IMR-90 (cell line): ENCODE measurements at regions not wholly inside any gene's neighbourhood (a gene's known extent, or its start where the extent isn't known, plus 50 kb on each side); places are given as distances from the start of the nearest gene placed in this dataset.

Experiments
- ATAC-seq: fragments of 200-7000 bp; cut with Tn5 transposase; 2 replicates; pipeline ENCODE4 v1.9.1; 2020; ENCODE audit warnings: low read depth, mild to moderate bottlenecking, moderate library complexity
- BruUV-seq: library from RNA; stranded (reverse); fragments of 400-500 nt; replicated peaks from 2 replicates; lab custom pipeline; 2021; lab: Mats Ljungman, UMichigan
- CTCF ChIA-PET: fragments of 300-600 bp; formaldehyde crosslinking; extraction: SDS; loops from one replicate; lab custom pipeline; 2021; ENCODE audit warnings: antibody characterized with exemption; lab: Yijun Ruan, JAX
- POLR2A ChIA-PET: fragments of 300-600 bp; sonication (Branson Sonifier 250); formaldehyde crosslinking; loops from one replicate; lab custom pipeline; 2022; ENCODE audit warnings: antibody characterized with exemption; ENCODE audit not compliant: unreplicated experiment; lab: Charles Lee
- DNase-seq: peaks from one replicate; pipeline ENCODE4 v3.0.0; 2013
- H2AFZ ChIP-seq: replicated peaks from 2 replicates; pipeline ENCODE3; 2013; ENCODE audit warnings: low read length, mild to moderate bottlenecking; ENCODE audit not compliant: poor library complexity
- H2AK5ac ChIP-seq: 2 replicates; pipeline ENCODE4 v1.6.1; 2013; ENCODE audit warnings: low read depth, low read length, inconsistent platforms
- H2AK9ac ChIP-seq: replicated peaks from 2 replicates; pipeline ENCODE3; 2013; ENCODE audit warnings: mild to moderate bottlenecking, low read depth, low read length, moderate library complexity; ENCODE audit not compliant: poor library complexity
- H2BK120ac ChIP-seq: 2 replicates; pipeline ENCODE4 v1.6.1; 2013; ENCODE audit warnings: low read depth, low read length, inconsistent platforms
- H2BK15ac ChIP-seq: 3 replicates; pipeline ENCODE4 v1.6.1; 2013; ENCODE audit warnings: low read depth, low read length, inconsistent platforms
- H2BK20ac ChIP-seq: 2 replicates; pipeline ENCODE4 v1.6.1; 2013; ENCODE audit warnings: low read depth, mild to moderate bottlenecking, inconsistent platforms, low read length, moderate library complexity
- H2BK5ac ChIP-seq: 2 replicates; pipeline ENCODE4 v1.6.1; 2013; ENCODE audit warnings: mild to moderate bottlenecking, low read depth, low read length, inconsistent platforms; ENCODE audit not compliant: poor library complexity, severe bottlenecking
- H3K14ac ChIP-seq: replicated peaks from 2 replicates; pipeline ENCODE4 v1.6.1; 2013; ENCODE audit warnings: low read depth, low read length, inconsistent platforms
- H3K18ac ChIP-seq: 2 replicates; pipeline ENCODE4 v1.6.1; 2013; ENCODE audit warnings: low read depth, low read length, control low read depth
- H3K23ac ChIP-seq: 2 replicates; pipeline ENCODE4 v1.6.1; 2013; ENCODE audit warnings: low read depth, low read length, inconsistent platforms
- H3K27ac ChIP-seq: 2 replicates; pipeline ENCODE4 v1.5.1; 2013; ENCODE audit warnings: mild to moderate bottlenecking, control low read depth, low read length; ENCODE audit not compliant: insufficient read depth
- H3K27me3 ChIP-seq: 2 replicates; pipeline ENCODE4 v1.6.1; 2013; ENCODE audit warnings: low read length; ENCODE audit not compliant: control insufficient read depth, insufficient read depth
- H3K36me3 ChIP-seq: 2 replicates; pipeline ENCODE4 v1.6.1; 2013; ENCODE audit warnings: low read length, mixed read lengths; ENCODE audit not compliant: control insufficient read depth, insufficient read depth
- H3K4ac ChIP-seq: 2 replicates; pipeline ENCODE4 v1.6.1; 2013; ENCODE audit warnings: low read depth, low read length, inconsistent platforms
- H3K4me1 ChIP-seq: 2 replicates; pipeline ENCODE4 v1.6.1; 2013; ENCODE audit warnings: low read length, mixed read lengths; ENCODE audit not compliant: control insufficient read depth, insufficient read depth
- H3K4me2 ChIP-seq: 2 replicates; pipeline ENCODE4 v1.6.1; 2013; ENCODE audit warnings: low read depth, mild to moderate bottlenecking, control low read depth, low read length, moderate library complexity
- H3K4me3 ChIP-seq: 2 replicates; pipeline ENCODE4 v1.5.1; 2013; ENCODE audit warnings: low read depth, mild to moderate bottlenecking, control low read depth, low read length, moderate library complexity; ENCODE audit not compliant: insufficient read depth
- H3K56ac ChIP-seq: 2 replicates; pipeline ENCODE4 v1.6.1; 2013; ENCODE audit warnings: low read length, inconsistent platforms; ENCODE audit not compliant: insufficient read depth; ENCODE audit errors: extremely low read depth
- H3K79me1 ChIP-seq, 2 experiments: 2 replicates each; pipeline ENCODE4 v1.6.1; 2013; ENCODE audit warnings: low read length in 2 of 2, inconsistent platforms in 1 of 2, low read depth in 1 of 2
- H3K9ac ChIP-seq: 2 replicates; pipeline ENCODE4 v1.6.1; 2013; ENCODE audit warnings: low read depth, low read length, control low read depth
- H3K9me1 ChIP-seq: 2 replicates; pipeline ENCODE4 v1.6.1; 2013; ENCODE audit warnings: low read length, inconsistent platforms; ENCODE audit not compliant: insufficient read depth
- H3K9me3 ChIP-seq: 2 replicates; pipeline ENCODE4 v1.6.1; 2013; ENCODE audit warnings: low read length; ENCODE audit not compliant: control insufficient read depth, insufficient read depth
- H4K20me1 ChIP-seq: 2 replicates; pipeline ENCODE4 v1.6.1; 2013; ENCODE audit warnings: low read length, inconsistent platforms; ENCODE audit not compliant: insufficient read depth
- H4K5ac ChIP-seq: 2 replicates; pipeline ENCODE4 v1.6.1; 2013; ENCODE audit warnings: mild to moderate bottlenecking, low read depth, low read length, control low read depth
- H4K8ac ChIP-seq, 2 experiments: 2 replicates each; pipeline ENCODE4 v1.6.1; 2013; ENCODE audit warnings: low read depth in 2 of 2, low read length in 2 of 2, control low read depth in 1 of 2, inconsistent platforms in 1 of 2
- H4K91ac ChIP-seq: 2 replicates; pipeline ENCODE4 v1.6.1; 2013; ENCODE audit warnings: low read depth, low read length, inconsistent platforms; ENCODE audit not compliant: insufficient read depth
- BHLHE40 ChIP-seq: fragments of 150-350 bp; IDR thresholded peaks from 2 replicates; pipeline ENCODE4 v1.6.1; 2016; ENCODE audit warnings: mild to moderate bottlenecking, low read depth, low read length
- CEBPB ChIP-seq: IDR thresholded peaks from 2 replicates; pipeline ENCODE4 v1.6.1; 2012; ENCODE audit warnings: low read depth, low read length, improper control_type of control experiment
- FOS ChIP-seq: fragments of 150-350 bp; IDR thresholded peaks from 2 replicates; pipeline ENCODE4 v1.6.1; 2016; ENCODE audit warnings: low read depth, low read length
- MAFK ChIP-seq: IDR thresholded peaks from 2 replicates; pipeline ENCODE4 v1.6.1; 2012; ENCODE audit warnings: low read depth, low read length, improper control_type of control experiment
- MXI1 ChIP-seq: IDR thresholded peaks from 2 replicates; pipeline ENCODE4 v1.6.1; 2012; ENCODE audit warnings: low read depth, mild to moderate bottlenecking, low read length, moderate library complexity, borderline replicate concordance
- NFE2L2 ChIP-seq: fragments of 150-350 bp; IDR thresholded peaks from 2 replicates; pipeline ENCODE4 v1.6.1; 2016; ENCODE audit warnings: low read depth, mild to moderate bottlenecking, low read length
- RAD21 ChIP-seq: IDR thresholded peaks from 2 replicates; pipeline ENCODE4 v1.6.1; 2012; ENCODE audit warnings: low read length, improper control_type of control experiment
- RCOR1 ChIP-seq: IDR thresholded peaks from 2 replicates; pipeline ENCODE4 v1.6.1; 2012; ENCODE audit warnings: mild to moderate bottlenecking, low read length, improper control_type of control experiment; ENCODE audit not compliant: insufficient replicate concordance
- SMC3 ChIP-seq: fragments of 150-350 bp; IDR thresholded peaks from 2 replicates; pipeline ENCODE4 v1.6.1; 2016; ENCODE audit warnings: low read depth, mild to moderate bottlenecking, antibody characterized with exemption, low read length, moderate library complexity
- USF2 ChIP-seq: fragments of 150-350 bp; IDR thresholded peaks from 2 replicates; pipeline ENCODE4 v1.6.1; 2017; ENCODE audit warnings: mild to moderate bottlenecking, antibody characterized with exemption, low read length, low read depth
- WGBS, 2 experiments: methylation state at CpG; one replicate each; pipeline versions ENCODE4 v1.1.5 to v1.1.7; 2013; ENCODE audit warnings: missing lambda C conversion rate in 2 of 2; ENCODE audit not compliant: insufficient read length in 1 of 2; ENCODE audit errors: extremely low coverage in 2 of 2; 5-methylcytosine and 5-hydroxymethylcytosine counted together
- dilution Hi-C: fragments of 300-500 bp; cut with HindIII; formaldehyde crosslinking; loops from one replicate; pipeline ENCODE4 v1.14.3; 2018; ENCODE audit warnings: low sequenced_read_pairs; ENCODE audit not compliant: unreplicated experiment
- in situ Hi-C: fragments of 300-500 bp; cut with MboI; formaldehyde crosslinking; loops from 3 replicates; pipeline ENCODE4 v1.14.3; 2019; ENCODE audit warnings: low sequenced_read_pairs, inconsistent platforms, mixed read lengths
- intact Hi-C: fragments of 100-400 bp; cut with micrococcal nuclease; formaldehyde crosslinking; loops from 2 replicates; pipeline ENCODE4 v1.10.0; 2022
- TF ChIP-seq, protein P1 (sequence below): conservative IDR thresholded peaks from 2 replicates; pipeline ENCODE4 v1.5.1; 2012; ENCODE audit warnings: mild to moderate bottlenecking, low read depth, low read length, improper control_type of control experiment
- TF ChIP-seq, protein P2 (sequence below): fragments of 150-350 bp; IDR thresholded peaks from 2 replicates; pipeline ENCODE4 v1.6.1; 2016; ENCODE audit warnings: low read depth, mild to moderate bottlenecking, low read length, moderate library complexity, borderline replicate concordance

DNA sequence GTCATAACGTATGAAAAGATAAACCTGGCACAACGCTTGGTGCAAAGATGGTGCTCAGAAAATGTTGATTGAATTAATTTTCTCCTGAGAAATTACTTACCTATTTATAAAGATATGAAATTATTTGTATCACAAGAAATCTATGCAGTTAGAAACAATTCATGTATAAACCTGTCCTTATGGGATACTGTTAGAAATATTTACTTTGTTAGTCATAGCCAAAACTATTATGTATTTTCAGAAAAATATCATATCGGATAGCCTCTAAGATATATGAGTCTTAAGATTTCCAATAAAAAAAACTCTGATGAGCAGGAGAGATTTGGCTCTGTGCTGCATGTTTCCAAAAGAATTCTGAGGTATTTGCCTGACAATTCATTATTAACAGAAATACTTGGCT, 880.7 kb downstream of the LRRTM4 start:
- WGBS, 2 experiments: no CpG with 5 or more reads among the region's 3 CpGs
- dilution Hi-C loops: no loop called here
- H3K14ac ChIP-seq: no peak overlapping the region
- H4K20me1 ChIP-seq: no peaks in the 10 kb centered on the region
- H3K79me1 ChIP-seq: no peaks in the 10 kb centered on the region
- H4K5ac ChIP-seq: no peak overlapping the region
- H2BK120ac ChIP-seq: no peak overlapping the region
- H2BK15ac ChIP-seq: no peak overlapping the region
- H3K4me2 ChIP-seq: no peak overlapping the region
- no peak overlapping the region for H3K23ac ChIP-seq
- BruUV-seq: no TSS peak
- no peak overlapping the region for H2AFZ ChIP-seq
- intact Hi-C loops: no loop called here
- no peak overlapping the region for H3K4ac ChIP-seq
- H3K4me1 ChIP-seq: no peaks in the 10 kb centered on the region
- no peak overlapping the region for H2AK9ac ChIP-seq
- no peak overlapping the region for H2BK20ac ChIP-seq
- H3K18ac ChIP-seq: no peak overlapping the region
- H2AK5ac ChIP-seq: no peak overlapping the region
- H3K9me1 ChIP-seq: no peaks in the 10 kb centered on the region
- H3K56ac ChIP-seq: no peak overlapping the region
- H2BK5ac ChIP-seq: no peak overlapping the region
- TF ChIP-seq RAD21 (no peak), FOS (no peak), RCOR1 (no peak), MAFK (no peak), CEBPB (no peak), SMC3 (no peak), USF2 (no peak), NFE2L2 (no peak), MXI1 (no peak), BHLHE40 (no peak)
- TF ChIP-seq, protein P1, sequence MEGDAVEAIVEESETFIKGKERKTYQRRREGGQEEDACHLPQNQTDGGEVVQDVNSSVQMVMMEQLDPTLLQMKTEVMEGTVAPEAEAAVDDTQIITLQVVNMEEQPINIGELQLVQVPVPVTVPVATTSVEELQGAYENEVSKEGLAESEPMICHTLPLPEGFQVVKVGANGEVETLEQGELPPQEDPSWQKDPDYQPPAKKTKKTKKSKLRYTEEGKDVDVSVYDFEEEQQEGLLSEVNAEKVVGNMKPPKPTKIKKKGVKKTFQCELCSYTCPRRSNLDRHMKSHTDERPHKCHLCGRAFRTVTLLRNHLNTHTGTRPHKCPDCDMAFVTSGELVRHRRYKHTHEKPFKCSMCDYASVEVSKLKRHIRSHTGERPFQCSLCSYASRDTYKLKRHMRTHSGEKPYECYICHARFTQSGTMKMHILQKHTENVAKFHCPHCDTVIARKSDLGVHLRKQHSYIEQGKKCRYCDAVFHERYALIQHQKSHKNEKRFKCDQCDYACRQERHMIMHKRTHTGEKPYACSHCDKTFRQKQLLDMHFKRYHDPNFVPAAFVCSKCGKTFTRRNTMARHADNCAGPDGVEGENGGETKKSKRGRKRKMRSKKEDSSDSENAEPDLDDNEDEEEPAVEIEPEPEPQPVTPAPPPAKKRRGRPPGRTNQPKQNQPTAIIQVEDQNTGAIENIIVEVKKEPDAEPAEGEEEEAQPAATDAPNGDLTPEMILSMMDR: no peak
- TF ChIP-seq, protein P2, sequence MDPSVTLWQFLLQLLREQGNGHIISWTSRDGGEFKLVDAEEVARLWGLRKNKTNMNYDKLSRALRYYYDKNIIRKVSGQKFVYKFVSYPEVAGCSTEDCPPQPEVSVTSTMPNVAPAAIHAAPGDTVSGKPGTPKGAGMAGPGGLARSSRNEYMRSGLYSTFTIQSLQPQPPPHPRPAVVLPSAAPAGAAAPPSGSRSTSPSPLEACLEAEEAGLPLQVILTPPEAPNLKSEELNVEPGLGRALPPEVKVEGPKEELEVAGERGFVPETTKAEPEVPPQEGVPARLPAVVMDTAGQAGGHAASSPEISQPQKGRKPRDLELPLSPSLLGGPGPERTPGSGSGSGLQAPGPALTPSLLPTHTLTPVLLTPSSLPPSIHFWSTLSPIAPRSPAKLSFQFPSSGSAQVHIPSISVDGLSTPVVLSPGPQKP: no peak
- POLR2A ChIA-PET: no interaction called here
- CTCF ChIA-PET: no interaction called here
- no peak overlapping the region for H4K91ac ChIP-seq
- H3K9ac ChIP-seq: no peak overlapping the region
- peaks cover 2% of the 10 kb centered on the region; the same call in 1 of the 2 replicates for H3K9me3 ChIP-seq
- ATAC-seq (no peak), DNase-seq (no peak)
- no peak overlapping the region for H4K8ac ChIP-seq
- H3K27me3 ChIP-seq: no peaks in the 10 kb centered on the region
- H3K4me3 ChIP-seq: no peak overlapping the region
- in situ Hi-C loops: no loop called here
- H3K27ac ChIP-seq: no peak overlapping the region
- H3K36me3 ChIP-seq: no peaks in the 10 kb centered on the region
